Endothelial cell of umbilical vein (primary cell): ENCODE measurements at regions not wholly inside any gene's neighbourhood (a gene's known extent, or its start where the extent isn't known, plus 50 kb on each side); places are given as distances from the start of the nearest gene placed in this dataset.

ENCODE experiments used
- BruUV-seq: library from RNA; stranded (reverse); fragments of 400-500 nt; replicated peaks from 2 replicates; lab custom pipeline; 2021; lab: Mats Ljungman, UMichigan
- CTCF ChIA-PET: fragments of 300-600, 350-600 bp; sonication (Branson Sonifier 250); formaldehyde crosslinking; loops from one replicate; lab custom pipeline; 2021; ENCODE audit warnings: antibody characterized with exemption, inconsistent platforms; lab: Charles Lee
- POLR2A ChIA-PET: fragments of 300-600, 350-600 bp; sonication (Branson Sonifier 250); formaldehyde crosslinking; loops from one replicate; lab custom pipeline; 2021; ENCODE audit warnings: antibody characterized with exemption, inconsistent platforms; lab: Charles Lee
- DNase-seq: peaks from one replicate; pipeline ENCODE4 v3.0.0-alpha.2; 2011; ENCODE audit warnings: low read depth, low spot score
- FAIRE-seq: peaks from 2 replicates; lab custom pipeline; 2011; peaks lifted over from hg19 to GRCh38; lab: Jason Lieb, UNC
- H2AFZ ChIP-seq: 2 replicates; pipeline ENCODE4 v1.6.0; 2012; ENCODE audit warnings: low read depth, low read length, control low read depth, inconsistent platforms
- H3K27ac ChIP-seq: 2 replicates; pipeline ENCODE4 v1.5.1; 2011; ENCODE audit warnings: low read depth, mild to moderate bottlenecking, control low read depth, low read length, moderate library complexity; ENCODE audit not compliant: insufficient read depth
- H3K27me3 ChIP-seq, 2 experiments: 2 replicates each; pipeline versions ENCODE4 v1.6.0 to v1.6.1; 2011; ENCODE audit warnings: low read length in 2 of 2, mixed read lengths in 1 of 2; ENCODE audit not compliant: control insufficient read depth in 2 of 2, insufficient read depth in 2 of 2
- H3K36me3 ChIP-seq, 2 experiments: 2 replicates in 1 of 2; 3 replicates in 1 of 2; pipeline ENCODE4 v1.5.1; 2011; ENCODE audit warnings: low read length in 2 of 2, mild to moderate bottlenecking in 1 of 2, moderate library complexity in 1 of 2; ENCODE audit not compliant: control insufficient read depth in 2 of 2, insufficient read depth in 2 of 2; ENCODE audit errors: extremely low read depth in 1 of 2
- H3K4me1 ChIP-seq: 3 replicates; pipeline ENCODE4 v1.5.1; 2011; ENCODE audit warnings: mild to moderate bottlenecking, low read length; ENCODE audit not compliant: control insufficient read depth, insufficient read depth; ENCODE audit errors: extremely low read depth
- H3K4me2 ChIP-seq: 2 replicates; pipeline ENCODE4 v1.6.1; 2011; ENCODE audit warnings: low read length, control low read depth, mixed read lengths; ENCODE audit not compliant: insufficient read depth
- H3K4me3 ChIP-seq, 3 experiments: fragments of 200-600 bp in 1 of 3; sonication (generic), shearing (Covaris generic) in 1 of 3; replicated peaks in 1 of 3; 2 replicates each; pipeline ENCODE4 v1.5.1; 2011 to 2016; ENCODE audit warnings: control low read depth in 3 of 3, low read length in 3 of 3, mild to moderate bottlenecking in 2 of 3, inconsistent platforms in 1 of 3, low read depth in 1 of 3, moderate library complexity in 1 of 3; ENCODE audit not compliant: insufficient read depth in 1 of 3
- H3K79me2 ChIP-seq: 2 replicates; pipeline ENCODE4 v1.6.0; 2012; ENCODE audit warnings: low read length, inconsistent platforms; ENCODE audit not compliant: control insufficient read depth, insufficient read depth
- H3K9ac ChIP-seq: replicated peaks from 2 replicates; pipeline ENCODE3; 2011; ENCODE audit warnings: low read length, control low read depth; ENCODE audit not compliant: insufficient read depth; ENCODE audit errors: extremely low read depth
- H3K9me1 ChIP-seq: replicated peaks from 3 replicates; pipeline ENCODE4 v1.6.0; 2011; ENCODE audit warnings: mild to moderate bottlenecking, low read length; ENCODE audit not compliant: control insufficient read depth, insufficient read depth; ENCODE audit errors: extremely low read depth
- H3K9me3 ChIP-seq: replicated peaks from 2 replicates; pipeline ENCODE4 v1.5.1; 2012; ENCODE audit warnings: low read length, inconsistent platforms; ENCODE audit not compliant: control insufficient read depth, insufficient read depth
- H4K20me1 ChIP-seq: replicated peaks from 2 replicates; pipeline ENCODE3; 2011; ENCODE audit warnings: mild to moderate bottlenecking, low read length; ENCODE audit not compliant: control insufficient read depth, insufficient read depth; ENCODE audit errors: extremely low read depth
- EZH2 ChIP-seq: IDR thresholded peaks from 2 replicates; pipeline ENCODE4 v1.6.1; 2012; ENCODE audit warnings: borderline replicate concordance, low read depth, mild to moderate bottlenecking, moderate library complexity, low read length, inconsistent platforms; ENCODE audit not compliant: severe bottlenecking
- FOS ChIP-seq: IDR thresholded peaks from 2 replicates; pipeline ENCODE4 v1.6.1; 2011; ENCODE audit warnings: mild to moderate bottlenecking, low read length, moderate library complexity, borderline replicate concordance; ENCODE audit not compliant: insufficient read depth
- MAX ChIP-seq: IDR thresholded peaks from 2 replicates; pipeline ENCODE4 v1.6.1; 2011; ENCODE audit not compliant: insufficient read depth, insufficient read length
- MYC ChIP-seq: IDR thresholded peaks from one replicate; pipeline ENCODE4 v1.6.1; 2011; ENCODE audit warnings: mild to moderate bottlenecking, low read depth, low read length
- POLR2A ChIP-seq: IDR thresholded peaks from 2 replicates; pipeline ENCODE4 v1.6.1; 2012; ENCODE audit warnings: low read depth, mild to moderate bottlenecking, control low read depth, low read length
- dilution Hi-C: fragments of 300-500 bp; cut with MboI; formaldehyde crosslinking; loops from one replicate; pipeline ENCODE4 v1.15.0; 2019; ENCODE audit warnings: low sequenced_read_pairs; ENCODE audit not compliant: extremely low pct_ligation_motif_present
- intact Hi-C: fragments of 100-400 bp; cut with micrococcal nuclease; formaldehyde crosslinking; loops from one replicate; pipeline ENCODE4 v1.10.0; 2022

GRCh38 chr4:104416725-104417356 lies 77.9 kb downstream of the CXXC4 start:
- dilution Hi-C loops = no loop called here
- intact Hi-C loops = no loop called here
- Histone ChIP-seq H2AFZ (no peak overlapping the region), H4K20me1 (no peaks in the 10 kb centered on the region), H3K27ac (no peak overlapping the region), H3K4me1 (no peaks in the 10 kb centered on the region), H3K9ac (no peak overlapping the region), H3K9me1 (no peaks in the 10 kb centered on the region), H3K4me3 (no peak overlapping the region), H3K79me2 (no peaks in the 10 kb centered on the region), H3K36me3 (no peaks in the 10 kb centered on the region), H3K4me2 (no peak overlapping the region), H3K27me3 (no peaks in the 10 kb centered on the region), H3K9me3 (no peaks in the 10 kb centered on the region)
- TF ChIP-seq MYC (no peak), FOS (no peak)
- DNase-seq (no peak), FAIRE-seq (no peak)
- ChIA-PET POLR2A (no interaction called here), CTCF (no interaction called here)
- BruUV-seq = no TSS peak

- FAIRE-seq (no peak), DNase-seq (no peak)
- H3K27ac ChIP-seq = no peak overlapping the region
- H3K27me3 ChIP-seq = no peaks in the 10 kb centered on the region
- no peak overlapping the region for H3K4me2 ChIP-seq
- no peaks in the 10 kb centered on the region for H3K79me2 ChIP-seq
- CTCF ChIA-PET = no interaction called here
- no peak overlapping the region for H3K9ac ChIP-seq
- H4K20me1 ChIP-seq = no peaks in the 10 kb centered on the region
- no peaks in the 10 kb centered on the region for H3K9me3 ChIP-seq
- no peaks in the 10 kb centered on the region for H3K36me3 ChIP-seq
- H2AFZ ChIP-seq = no peak overlapping the region
- dilution Hi-C loops = no loop called here
- no peaks in the 10 kb centered on the region for H3K4me1 ChIP-seq
- TF ChIP-seq MAX (no peak), EZH2 (no peak), POLR2A (no peak)
- H3K9me1 ChIP-seq = no peaks in the 10 kb centered on the region
- BruUV-seq = no TSS peak
- H3K4me3 ChIP-seq = no peak overlapping the region
- POLR2A ChIA-PET = no interaction called here
- intact Hi-C loops = no loop called here
Observed at GRCh38 chr4:104413487-104413886, 81.2 kb downstream of the CXXC4 start.
